ENCODE measurements at regions not wholly inside any gene's neighbourhood (a gene's known extent, or its start where the extent isn't known, plus 50 kb on each side); places are given as distances from the start of the nearest gene placed in this dataset.
"Not testable (repeated sequence)": the region's sequence is repeated elsewhere in the genome, so short reads cannot be mapped to it uniquely, and the experiment has no call there.

DNA sequence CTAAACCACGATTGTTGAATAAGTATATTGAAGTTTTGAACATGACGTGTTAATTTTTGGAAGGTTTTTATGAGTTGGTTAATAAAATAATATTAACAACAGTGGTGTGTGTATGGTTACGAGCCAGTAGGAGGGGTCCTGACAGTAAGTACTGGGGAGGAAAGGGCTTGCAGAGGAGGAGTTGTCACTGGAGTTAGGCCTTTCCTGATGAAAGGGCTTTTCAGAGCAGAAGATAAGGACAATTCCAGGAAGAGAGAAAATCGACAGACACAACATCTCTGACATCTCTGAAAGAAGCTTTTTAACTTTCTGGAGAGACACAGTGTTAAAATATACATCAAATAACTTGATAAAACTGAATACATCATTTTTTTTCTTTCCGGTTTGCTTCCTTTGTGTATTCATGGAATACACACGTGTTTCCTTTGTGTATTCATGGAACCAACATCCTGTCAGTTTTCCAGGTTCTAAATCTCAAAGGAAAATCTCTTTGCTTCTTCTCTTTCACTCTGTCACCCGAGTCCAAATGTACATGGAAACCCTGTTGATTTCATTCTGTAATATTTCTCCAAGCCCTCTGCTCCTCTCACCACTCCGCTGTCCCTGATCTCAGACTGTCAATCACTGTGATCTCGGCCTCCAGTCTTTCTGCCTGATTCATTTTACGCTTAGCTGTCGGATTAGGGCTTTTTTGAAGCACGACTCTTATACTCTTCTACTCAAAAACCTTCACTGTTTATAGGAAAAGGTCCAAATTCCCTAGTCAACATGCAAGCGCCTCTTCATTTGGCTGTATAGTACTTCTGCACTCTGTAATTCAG is 374.4 kb downstream of the DLEU7 start:
- peaks cover 2% of the 10 kb centered on the region for H3K4me1 Mint-ChIP-seq
- H2AFZ ChIP-seq (ENCODE audit: insufficient read depth, low read depth, low read length, poor library complexity, severe bottlenecking), result no peak overlapping the region
- CTCF ChIA-PET, result no interaction called here

GRCh38 chr13:50473050-50473449 is 370.4 kb downstream of the DLEU7 start:
- H3K79me2 ChIP-seq (ENCODE audit: control insufficient read depth, insufficient read depth, low read length); H3K36me3 ChIP-seq (replicated peaks in 1 of 2; ENCODE audit: control extremely low read depth in 1 of 2, control insufficient read depth in 1 of 2, extremely low read depth in 1 of 2, insufficient read depth in 2 of 2, low read length in 1 of 2); H3K9me3 Mint-ChIP-seq (ENCODE audit: insufficient read depth); H2AFZ ChIP-seq (ENCODE audit: insufficient read depth, low read depth, low read length, poor library complexity, severe bottlenecking); H3K4me3 Mint-ChIP-seq; H3K27ac ChIP-seq (ENCODE audit: low read length in 2 of 2); H3K9me3 ChIP-seq (ENCODE audit: control extremely low read depth in 1 of 3, control insufficient read depth in 2 of 3, insufficient read depth in 1 of 3, low read length in 2 of 3); H3K4me3 ChIP-seq (ENCODE audit: control extremely low read depth in 1 of 5, extremely low read depth in 1 of 5, insufficient read depth in 1 of 5, low read depth in 2 of 5, low read length in 4 of 5); H3K4me1 Mint-ChIP-seq; H3K27me3 Mint-ChIP-seq; H3K27ac Mint-ChIP-seq; H3K4me1 ChIP-seq (ENCODE audit: control insufficient read depth in 2 of 2, insufficient read depth in 2 of 2, low read length in 2 of 2); intact Hi-C loops (cut with micrococcal nuclease); ATAC-seq (ENCODE audit: low read depth); H3K9ac ChIP-seq (ENCODE audit: low read length); H3K27me3 ChIP-seq (replicated peaks in 1 of 4; ENCODE audit: control extremely low read depth in 1 of 4, control insufficient read depth in 3 of 4, insufficient read depth in 4 of 4, low read length in 3 of 4); H3K4me2 ChIP-seq (replicated peaks; ENCODE audit: low read depth, low read length, poor library complexity, severe bottlenecking); CTCF ChIA-PET; DNase-seq; H4K20me1 ChIP-seq (ENCODE audit: control insufficient read depth, insufficient read depth, low read length, poor library complexity, severe bottlenecking): not testable (repeated sequence)
- no CpG with 5 or more reads among the region's 3 CpGs for WGBS (ENCODE audit: insufficient coverage)
- POLR2A ChIA-PET, result interaction anchor here (0.5 kb wide), 1 partner anchor 545 kb away, joined by 3 read pairs; no protein-coding TSS in a partner anchor

More for the DNA sequence above, 374.4 kb downstream of the DLEU7 start:
- Mint-ChIP-seq H3K27ac (no peak overlapping the region), H3K9me3 (ENCODE audit: insufficient read depth) (no peaks in the 10 kb centered on the region), H3K27me3 (peaks cover 7% of the 10 kb centered on the region), H3K4me3 (no peak overlapping the region)
- no peak overlapping the region for H3K9ac ChIP-seq (ENCODE audit: low read length)
- H3K27ac ChIP-seq (ENCODE audit: low read length in 2 of 2), result no peak overlapping the region
- no peaks in the 10 kb centered on the region for H3K9me3 ChIP-seq (ENCODE audit: control extremely low read depth in 1 of 3, control insufficient read depth in 2 of 3, insufficient read depth in 1 of 3, low read length in 2 of 3)
- DNase-seq (no peak), ATAC-seq (ENCODE audit: low read depth) (no peak)
- no peaks in the 10 kb centered on the region for H3K36me3 ChIP-seq (replicated peaks in 1 of 2; ENCODE audit: control extremely low read depth in 1 of 2, control insufficient read depth in 1 of 2, extremely low read depth in 1 of 2, insufficient read depth in 2 of 2, low read length in 1 of 2)
- H3K4me2 ChIP-seq (replicated peaks; ENCODE audit: low read depth, low read length, poor library complexity, severe bottlenecking), result no peak overlapping the region
- intact Hi-C loops (cut with micrococcal nuclease), result no loop called here
- TF ChIP-seq, protein P1, sequence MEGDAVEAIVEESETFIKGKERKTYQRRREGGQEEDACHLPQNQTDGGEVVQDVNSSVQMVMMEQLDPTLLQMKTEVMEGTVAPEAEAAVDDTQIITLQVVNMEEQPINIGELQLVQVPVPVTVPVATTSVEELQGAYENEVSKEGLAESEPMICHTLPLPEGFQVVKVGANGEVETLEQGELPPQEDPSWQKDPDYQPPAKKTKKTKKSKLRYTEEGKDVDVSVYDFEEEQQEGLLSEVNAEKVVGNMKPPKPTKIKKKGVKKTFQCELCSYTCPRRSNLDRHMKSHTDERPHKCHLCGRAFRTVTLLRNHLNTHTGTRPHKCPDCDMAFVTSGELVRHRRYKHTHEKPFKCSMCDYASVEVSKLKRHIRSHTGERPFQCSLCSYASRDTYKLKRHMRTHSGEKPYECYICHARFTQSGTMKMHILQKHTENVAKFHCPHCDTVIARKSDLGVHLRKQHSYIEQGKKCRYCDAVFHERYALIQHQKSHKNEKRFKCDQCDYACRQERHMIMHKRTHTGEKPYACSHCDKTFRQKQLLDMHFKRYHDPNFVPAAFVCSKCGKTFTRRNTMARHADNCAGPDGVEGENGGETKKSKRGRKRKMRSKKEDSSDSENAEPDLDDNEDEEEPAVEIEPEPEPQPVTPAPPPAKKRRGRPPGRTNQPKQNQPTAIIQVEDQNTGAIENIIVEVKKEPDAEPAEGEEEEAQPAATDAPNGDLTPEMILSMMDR (IDR thresholded peaks at IDR 0.05), result no peak
- TF ChIP-seq EZH2 (IDR thresholded peaks at IDR 0.05; ENCODE audit: borderline replicate concordance, insufficient read depth, low read depth, low read length, poor library complexity, severe bottlenecking), result no peak
- H3K4me1 ChIP-seq (ENCODE audit: control insufficient read depth in 2 of 2, insufficient read depth in 2 of 2, low read length in 2 of 2), result no peaks in the 10 kb centered on the region
- no peaks in the 10 kb centered on the region for H4K20me1 ChIP-seq (ENCODE audit: control insufficient read depth, insufficient read depth, low read length, poor library complexity, severe bottlenecking)
- no peaks in the 10 kb centered on the region for H3K27me3 ChIP-seq (replicated peaks in 1 of 4; ENCODE audit: control extremely low read depth in 1 of 4, control insufficient read depth in 3 of 4, insufficient read depth in 4 of 4, low read length in 3 of 4)
- WGBS (ENCODE audit: insufficient coverage), result 97% methylated on average over 10 of the region's 13 CpGs
- no peaks in the 10 kb centered on the region for H3K79me2 ChIP-seq (ENCODE audit: control insufficient read depth, insufficient read depth, low read length)
- POLR2A ChIA-PET, result no interaction called here
- H3K4me3 ChIP-seq (ENCODE audit: control extremely low read depth in 1 of 5, extremely low read depth in 1 of 5, insufficient read depth in 1 of 5, low read depth in 2 of 5, low read length in 4 of 5), result no peak overlapping the region
